IMR-90 (cell line): ENCODE measurements at regions not wholly inside any gene's neighbourhood (a gene's known extent, or its start where the extent isn't known, plus 50 kb on each side); places are given as distances from the start of the nearest gene placed in this dataset.

Experiments used
- MAFK ChIP-seq: IDR thresholded peaks from 2 replicates; pipeline ENCODE4 v1.6.1; 2012; ENCODE audit warnings: low read depth, low read length, improper control_type of control experiment
- MXI1 ChIP-seq: IDR thresholded peaks from 2 replicates; pipeline ENCODE4 v1.6.1; 2012; ENCODE audit warnings: low read depth, mild to moderate bottlenecking, low read length, moderate library complexity, borderline replicate concordance
- SMC3 ChIP-seq: fragments of 150-350 bp; IDR thresholded peaks from 2 replicates; pipeline ENCODE4 v1.6.1; 2016; ENCODE audit warnings: low read depth, mild to moderate bottlenecking, antibody characterized with exemption, low read length, moderate library complexity
- TF ChIP-seq, protein P1 (sequence below): conservative IDR thresholded peaks from 2 replicates; pipeline ENCODE4 v1.5.1; 2012; ENCODE audit warnings: mild to moderate bottlenecking, low read depth, low read length, improper control_type of control experiment

- TF ChIP-seq SMC3 (no peak), MXI1 (no peak), MAFK (no peak)
- TF ChIP-seq, protein P1, sequence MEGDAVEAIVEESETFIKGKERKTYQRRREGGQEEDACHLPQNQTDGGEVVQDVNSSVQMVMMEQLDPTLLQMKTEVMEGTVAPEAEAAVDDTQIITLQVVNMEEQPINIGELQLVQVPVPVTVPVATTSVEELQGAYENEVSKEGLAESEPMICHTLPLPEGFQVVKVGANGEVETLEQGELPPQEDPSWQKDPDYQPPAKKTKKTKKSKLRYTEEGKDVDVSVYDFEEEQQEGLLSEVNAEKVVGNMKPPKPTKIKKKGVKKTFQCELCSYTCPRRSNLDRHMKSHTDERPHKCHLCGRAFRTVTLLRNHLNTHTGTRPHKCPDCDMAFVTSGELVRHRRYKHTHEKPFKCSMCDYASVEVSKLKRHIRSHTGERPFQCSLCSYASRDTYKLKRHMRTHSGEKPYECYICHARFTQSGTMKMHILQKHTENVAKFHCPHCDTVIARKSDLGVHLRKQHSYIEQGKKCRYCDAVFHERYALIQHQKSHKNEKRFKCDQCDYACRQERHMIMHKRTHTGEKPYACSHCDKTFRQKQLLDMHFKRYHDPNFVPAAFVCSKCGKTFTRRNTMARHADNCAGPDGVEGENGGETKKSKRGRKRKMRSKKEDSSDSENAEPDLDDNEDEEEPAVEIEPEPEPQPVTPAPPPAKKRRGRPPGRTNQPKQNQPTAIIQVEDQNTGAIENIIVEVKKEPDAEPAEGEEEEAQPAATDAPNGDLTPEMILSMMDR = no peak
Observed at GRCh38 chr3:98954242-98954641, 52.7 kb upstream of the DCBLD2 start.
